Activated CD4-positive, CD25-positive, alpha-beta regulatory T cell treated with anti-CD3 and anti-CD28 coated beads, Interleukin-2, amount 50 U/mL, for 24 hours (primary cell): ENCODE measurements at regions not wholly inside any gene's neighbourhood (a gene's known extent, or its start where the extent isn't known, plus 50 kb on each side); places are given as distances from the start of the nearest gene placed in this dataset.
"Not testable (repeated sequence)": the region's sequence is repeated elsewhere in the genome, so short reads cannot be mapped to it uniquely, and the experiment has no call there.

Experiments
- ATAC-seq, 2 donors: fragments of 150-1000 bp; cut with Tn5 transposase; one replicate each; pipeline ENCODE4 v1.10.0; 2021; ENCODE audit warnings: mild to moderate bottlenecking in 1 of 2, moderate library complexity in 1 of 2

GRCh38 chr15:20069043-20069442 lies 472.6 kb downstream of the GOLGA6L6 start:
- not testable (repeated sequence) for ATAC-seq

GRCh38 chr15:20066173-20066572 lies 475.4 kb downstream of the GOLGA6L6 start:
- not testable (repeated sequence) for ATAC-seq

- not testable (repeated sequence) for ATAC-seq
These were observed 476.1 kb downstream of the GOLGA6L6 start for GRCh38 chr15:20065508-20065907.

GRCh38 chr15:20063167-20063566 lies 478.4 kb downstream of the GOLGA6L6 start:
- not testable (repeated sequence) for ATAC-seq

- ATAC-seq: not testable (repeated sequence)
These were observed 480.8 kb downstream of the GOLGA6L6 start for GRCh38 chr15:20060838-20061237.

GRCh38 chr15:20056871-20057270 lies 484.7 kb downstream of the GOLGA6L6 start:
- ATAC-seq: not testable (repeated sequence)

GRCh38 chr15:20055921-20056320 lies 485.7 kb downstream of the GOLGA6L6 start:
- not testable (repeated sequence) for ATAC-seq

- not testable (repeated sequence) for ATAC-seq
These were observed 493.4 kb downstream of the GOLGA6L6 start for GRCh38 chr15:20048189-20048588.

GRCh38 chr15:20045165-20045564 lies 496.4 kb downstream of the GOLGA6L6 start:
- not testable (repeated sequence) for ATAC-seq

- ATAC-seq: not testable (repeated sequence)
These were observed 500.9 kb downstream of the GOLGA6L6 start for GRCh38 chr15:20040691-20041090.

- ATAC-seq: not testable (repeated sequence)
These were observed 516.6 kb downstream of the GOLGA6L6 start for GRCh38 chr15:20025040-20025439.

GRCh38 chr15:20022349-20022748 lies 519.3 kb downstream of the GOLGA6L6 start:
- not testable (repeated sequence) for ATAC-seq

- ATAC-seq: not testable (repeated sequence)
These were observed 520.2 kb downstream of the GOLGA6L6 start for GRCh38 chr15:20021351-20021750.

GRCh38 chr15:20020588-20020987 lies 521.0 kb downstream of the GOLGA6L6 start:
- not testable (repeated sequence) for ATAC-seq

GRCh38 chr15:20019758-20020157 lies 521.8 kb downstream of the GOLGA6L6 start:
- not testable (repeated sequence) for ATAC-seq

- not testable (repeated sequence) for ATAC-seq
These were observed 524.0 kb downstream of the GOLGA6L6 start for GRCh38 chr15:20017581-20017980.

GRCh38 chr15:20016941-20017340 lies 524.7 kb downstream of the GOLGA6L6 start:
- ATAC-seq: not testable (repeated sequence)

GRCh38 chr15:20012837-20013236 lies 528.8 kb downstream of the GOLGA6L6 start:
- not testable (repeated sequence) for ATAC-seq

GRCh38 chr15:20010759-20011158 lies 530.8 kb downstream of the GOLGA6L6 start:
- ATAC-seq: not testable (repeated sequence)

GRCh38 chr15:20009619-20010018 lies 532.0 kb downstream of the GOLGA6L6 start:
- not testable (repeated sequence) for ATAC-seq

- not testable (repeated sequence) for ATAC-seq
These were observed 534.3 kb downstream of the GOLGA6L6 start for GRCh38 chr15:20007338-20007737.

GRCh38 chr15:20003471-20003870 lies 538.1 kb downstream of the GOLGA6L6 start:
- not testable (repeated sequence) for ATAC-seq

GRCh38 chr15:20002560-20002959 lies 539.0 kb downstream of the GOLGA6L6 start:
- ATAC-seq: not testable (repeated sequence)

GRCh38 chr15:19996574-19997194 lies 544.9 kb downstream of the GOLGA6L6 start:
- not testable (repeated sequence) for ATAC-seq

GRCh38 chr15:19995296-19995695 lies 546.3 kb downstream of the GOLGA6L6 start:
- not testable (repeated sequence) for ATAC-seq
